HEK293 (cell line): ENCODE measurements at regions not wholly inside any gene's neighbourhood (a gene's known extent, or its start where the extent isn't known, plus 50 kb on each side); places are given as distances from the start of the nearest gene placed in this dataset.

Source experiments
- CTCF ChIA-PET: fragments of 350-600 bp; formaldehyde crosslinking; extraction: SDS; loops from one replicate; lab custom pipeline; 2021; ENCODE audit warnings: antibody characterized with exemption; lab: Yijun Ruan, JAX
- POLR2A ChIA-PET: fragments of 300-600 bp; formaldehyde crosslinking; extraction: SDS; loops from one replicate; lab custom pipeline; 2020; ENCODE audit warnings: antibody characterized with exemption, inconsistent platforms; lab: Yijun Ruan, JAX
- H3K27ac ChIP-seq: fragments of 200-500 bp; sonication (Bioruptor generic); 2 replicates; pipeline ENCODE4 v1.5.1; 2014; ENCODE audit warnings: low read depth, low read length, control low read depth, inconsistent platforms; ENCODE audit errors: extremely low read depth
- H3K36me3 ChIP-seq, 2 experiments: fragments of 200-500 bp in 1 of 2; sonication (Bioruptor generic) in 1 of 2; 1 replicate in 1 of 2; 2 replicates in 1 of 2; pipeline ENCODE4 v1.5.1; 2014 to 2017; ENCODE audit warnings: inconsistent platforms in 2 of 2, low read length in 2 of 2; ENCODE audit not compliant: control insufficient read depth in 2 of 2, insufficient read depth in 1 of 2
- H3K4me1 ChIP-seq: fragments of 200-500 bp; sonication (Bioruptor generic); 2 replicates; pipeline ENCODE4 v1.5.1; 2014; ENCODE audit warnings: mild to moderate bottlenecking, low read length, inconsistent platforms; ENCODE audit not compliant: control insufficient read depth, insufficient read depth
- H3K4me3 ChIP-seq: 2 replicates; pipeline ENCODE4 v1.5.1; 2011; ENCODE audit warnings: low read depth, mild to moderate bottlenecking, control low read depth, low read length, moderate library complexity
- H3K9me3 ChIP-seq: fragments of 200-500 bp; sonication (Bioruptor generic); 2 replicates; pipeline ENCODE4 v1.5.1; 2014; ENCODE audit warnings: low read depth, low read length, inconsistent platforms; ENCODE audit not compliant: control insufficient read depth, insufficient read depth
- EGR2 ChIP-seq: fragments of 450-650 bp; formaldehyde crosslinking; IDR thresholded peaks from 2 replicates; pipeline ENCODE4 v1.5.1; 2016; ENCODE audit warnings: low read depth, missing biosample characterization, missing genetic modification characterization
- GLI2 ChIP-seq: fragments of 450-650 bp; formaldehyde crosslinking; IDR thresholded peaks from 2 replicates; pipeline ENCODE4; 2017; ENCODE audit warnings: missing biosample characterization, missing genetic modification characterization, low read depth, borderline replicate concordance
- GLI4 ChIP-seq: fragments of 450-650 bp; formaldehyde crosslinking; IDR thresholded peaks from 2 replicates; pipeline ENCODE4 v1.5.1; 2016; ENCODE audit warnings: missing biosample characterization, missing genetic modification characterization
- IKZF3 ChIP-seq: fragments of 450-650 bp; IDR thresholded peaks from 2 replicates; pipeline ENCODE4 v1.5.0; 2018; ENCODE audit warnings: missing biosample characterization, mild to moderate bottlenecking, missing genetic modification characterization, moderate library complexity
- KLF8 ChIP-seq: fragments of 450-650 bp; formaldehyde crosslinking; IDR thresholded peaks from 2 replicates; pipeline ENCODE4 v1.5.1; 2016; ENCODE audit warnings: missing biosample characterization, missing genetic modification characterization
- KLF9 ChIP-seq: fragments of 450-650 bp; formaldehyde crosslinking; IDR thresholded peaks from 2 replicates; pipeline ENCODE4 v1.5.1; 2016; ENCODE audit warnings: missing biosample characterization, missing genetic modification characterization, low read depth
- PATZ1 ChIP-seq: fragments of 450-650 bp; formaldehyde crosslinking; IDR thresholded peaks from 2 replicates; pipeline ENCODE4 v1.5.1; 2016; ENCODE audit warnings: missing biosample characterization, missing genetic modification characterization
- WT1 ChIP-seq: fragments of 450-650 bp; formaldehyde crosslinking; IDR thresholded peaks from 2 replicates; pipeline ENCODE4 v1.5.1; 2016; ENCODE audit warnings: missing biosample characterization, missing genetic modification characterization
- ZBTB44 ChIP-seq: fragments of 450-650 bp; IDR thresholded peaks from 2 replicates; pipeline ENCODE4 v1.5.1; 2018; ENCODE audit warnings: missing biosample characterization, mild to moderate bottlenecking, missing genetic modification characterization
- ZBTB48 ChIP-seq: fragments of 450-650 bp; formaldehyde crosslinking; IDR thresholded peaks from 2 replicates; pipeline ENCODE4 v1.5.1; 2016; ENCODE audit warnings: missing biosample characterization, missing genetic modification characterization
- ZNF112 ChIP-seq: fragments of 450-650 bp; formaldehyde crosslinking; IDR thresholded peaks from 2 replicates; pipeline ENCODE4 v1.5.0; 2017; ENCODE audit warnings: missing biosample characterization, missing genetic modification characterization
- ZNF121 ChIP-seq: fragments of 450-650 bp; formaldehyde crosslinking; IDR thresholded peaks from 2 replicates; pipeline ENCODE4 v1.5.1; 2016; ENCODE audit warnings: missing biosample characterization, missing genetic modification characterization
- ZNF155 ChIP-seq: fragments of 450-650 bp; formaldehyde crosslinking; IDR thresholded peaks from 2 replicates; pipeline ENCODE4 v1.5.1; 2016; ENCODE audit warnings: missing biosample characterization, missing genetic modification characterization
- ZNF157 ChIP-seq: fragments of 450-650 bp; formaldehyde crosslinking; IDR thresholded peaks from 2 replicates; pipeline ENCODE4 v1.5.1; 2016; ENCODE audit warnings: missing biosample characterization, missing genetic modification characterization
- ZNF239 ChIP-seq: fragments of 450-650 bp; formaldehyde crosslinking; IDR thresholded peaks from 2 replicates; pipeline ENCODE4 v1.5.1; 2016; ENCODE audit warnings: missing biosample characterization, missing genetic modification characterization
- ZNF274 ChIP-seq, 2 experiments: fragments of 200-500 bp in 1 of 2; fragments of 450-650 bp in 1 of 2; sonication (Bioruptor generic) in 1 of 2; formaldehyde crosslinking in 1 of 2; IDR thresholded peaks; 2 replicates each; pipeline versions ENCODE4 v1.5.1 to v1.6.1; 2014 to 2016; ENCODE audit warnings: borderline replicate concordance in 1 of 2, inconsistent platforms in 1 of 2, low read length in 1 of 2, missing biosample characterization in 1 of 2, missing genetic modification characterization in 1 of 2
- ZNF324 ChIP-seq: fragments of 450-650 bp; formaldehyde crosslinking; IDR thresholded peaks from 2 replicates; pipeline ENCODE4 v1.5.1; 2016; ENCODE audit warnings: missing biosample characterization, missing genetic modification characterization
- ZNF354C ChIP-seq: fragments of 450-650 bp; formaldehyde crosslinking; IDR thresholded peaks from 2 replicates; pipeline ENCODE4 v1.5.1; 2016; ENCODE audit warnings: missing biosample characterization, missing genetic modification characterization, low read depth, borderline replicate concordance
- ZNF391 ChIP-seq: fragments of 450-650 bp; formaldehyde crosslinking; IDR thresholded peaks from 2 replicates; pipeline ENCODE4 v1.5.1; 2016; ENCODE audit warnings: low read depth, missing biosample characterization, missing genetic modification characterization, borderline replicate concordance
- ZNF404 ChIP-seq: fragments of 450-650 bp; formaldehyde crosslinking; IDR thresholded peaks from 2 replicates; pipeline ENCODE4 v1.5.1; 2017; ENCODE audit warnings: missing biosample characterization, missing genetic modification characterization
- ZNF510 ChIP-seq: fragments of 450-650 bp; formaldehyde crosslinking; IDR thresholded peaks from 2 replicates; pipeline ENCODE4 v1.5.1; 2018; ENCODE audit warnings: mild to moderate bottlenecking, missing genetic modification characterization, missing biosample characterization; ENCODE audit not compliant: insufficient replicate concordance
- ZNF548 ChIP-seq: fragments of 450-650 bp; formaldehyde crosslinking; IDR thresholded peaks from 2 replicates; pipeline ENCODE4 v1.5.1; 2016; ENCODE audit warnings: missing biosample characterization, missing genetic modification characterization
- ZNF580 ChIP-seq: fragments of 450-650 bp; formaldehyde crosslinking; IDR thresholded peaks from 2 replicates; pipeline ENCODE4 v1.5.1; 2016; ENCODE audit warnings: missing biosample characterization, missing genetic modification characterization
- ZNF610 ChIP-seq: fragments of 450-650 bp; formaldehyde crosslinking; IDR thresholded peaks from 2 replicates; pipeline ENCODE4 v1.5.1; 2016; ENCODE audit warnings: missing biosample characterization, missing genetic modification characterization, borderline replicate concordance
- ZNF747 ChIP-seq: fragments of 450-650 bp; formaldehyde crosslinking; IDR thresholded peaks from 2 replicates; pipeline ENCODE4 v1.5.1; 2016; ENCODE audit warnings: missing biosample characterization, missing genetic modification characterization
- ZNF777 ChIP-seq: fragments of 450-650 bp; formaldehyde crosslinking; IDR thresholded peaks from 2 replicates; pipeline ENCODE4 v1.5.1; 2017; ENCODE audit warnings: missing biosample characterization, missing genetic modification characterization, borderline replicate concordance
- ZSCAN5A ChIP-seq: fragments of 450-650 bp; formaldehyde crosslinking; IDR thresholded peaks from 2 replicates; pipeline ENCODE4 v1.5.1; 2016; ENCODE audit warnings: missing biosample characterization, missing genetic modification characterization

GRCh38 chr12:46493834-46494181 lies 121.2 kb upstream of the SLC38A2 start:
- no peaks in the 10 kb centered on the region for H3K9me3 ChIP-seq
- H3K36me3 ChIP-seq = no peaks in the 10 kb centered on the region
- H3K4me1 ChIP-seq = peaks cover 12% of the 10 kb centered on the region
- no peak overlapping the region for H3K4me3 ChIP-seq
- ChIA-PET POLR2A (interaction anchor here (0.6 to 1.5 kb wide), 5 partner anchors 60 to 139 kb away, joined by 3 to 10 read pairs (median 3); no protein-coding TSS in a partner anchor), CTCF (interaction anchor here (0.6 kb wide), 1 partner anchor 530 kb away, joined by 3 read pairs; no protein-coding TSS in a partner anchor)
- no peak overlapping the region for H3K27ac ChIP-seq
- TF ChIP-seq ZNF324 (tag by site-specific recombination) (no peak), GLI4 (tag by site-specific recombination) (no peak), ZBTB48 (no peak), ZSCAN5A (tag by site-specific recombination) (no peak), WT1 (tag by site-specific recombination) (no peak), ZBTB44 (tag by site-specific recombination) (no peak), ZNF548 (no peak), ZNF510 (tag by site-specific recombination) (no peak)

- no peak for TF ChIP-seq ZNF747 (tag by site-specific recombination)
- TF ChIP-seq IKZF3 (tag by site-specific recombination) = no peak
- no peak for TF ChIP-seq ZSCAN5A (tag by site-specific recombination)
- no peak for TF ChIP-seq KLF9 (tag by site-specific recombination)
- TF ChIP-seq ZNF112 (tag by site-specific recombination) = no peak
- no peak for TF ChIP-seq ZNF157 (tag by site-specific recombination)
- no peak for TF ChIP-seq KLF8 (tag by site-specific recombination)
- no peak for TF ChIP-seq ZNF610 (tag by site-specific recombination)
- no peak for TF ChIP-seq ZNF404 (tag by site-specific recombination)
- no peak for TF ChIP-seq ZNF155 (tag by site-specific recombination)
- no peak for TF ChIP-seq EGR2 (tag by site-specific recombination)
- no peak for TF ChIP-seq ZNF777
- no peak for TF ChIP-seq ZNF354C (tag by site-specific recombination)
- no peak for TF ChIP-seq ZNF121 (tag by site-specific recombination)
- no peak for TF ChIP-seq GLI2 (tag by site-specific recombination)
- no peak for TF ChIP-seq ZNF239 (tag by site-specific recombination)
- TF ChIP-seq ZNF274 (IDR thresholded peaks at IDR 0.05; ENCODE audit: low read length) = no peak
- no peak for TF ChIP-seq ZNF274 (tag by site-specific recombination; IDR thresholded peaks at IDR 0.05; ENCODE audit: borderline replicate concordance)
- TF ChIP-seq ZNF580 (tag by site-specific recombination) = no peak
- TF ChIP-seq ZNF391 (tag by site-specific recombination) = no peak
- TF ChIP-seq PATZ1 (tag by site-specific recombination) = no peak
- ChIA-PET CTCF (interaction anchor here (0.6 to 1.4 kb wide), 2 partner anchors 168 to 531 kb away, joined by 3 to 4 read pairs; no protein-coding TSS in a partner anchor), POLR2A (interaction anchor here (0.6 to 1.5 kb wide), 5 partner anchors 20 to 138 kb away, joined by 3 to 10 read pairs (median 3); no protein-coding TSS in a partner anchor)
- H3K27ac ChIP-seq = no peak overlapping the region
- H3K4me3 ChIP-seq = no peak overlapping the region
- H3K9me3 ChIP-seq = no peaks in the 10 kb centered on the region
- peaks cover 12% of the 10 kb centered on the region for H3K4me1 ChIP-seq
- no peaks in the 10 kb centered on the region for H3K36me3 ChIP-seq
Measured at GRCh38 chr12:46493150-46493833, 120.7 kb upstream of the SLC38A2 start.
